ENCODE measurements at regions not wholly inside any gene's neighbourhood (a gene's known extent, or its start where the extent isn't known, plus 50 kb on each side); places are given as distances from the start of the nearest gene placed in this dataset.

- Mint-ChIP-seq H3K4me1 (ENCODE audit: low read depth) (no peaks in the 10 kb centered on the region), H3K9me3 (peaks cover 78% of the 10 kb centered on the region), H3K27ac (no peak overlapping the region), H3K36me3 (ENCODE audit: low read depth) (no peaks in the 10 kb centered on the region; the same call in 1 of the 2 replicates), H3K27me3 (ENCODE audit: insufficient read depth) (no peaks in the 10 kb centered on the region), H3K4me3 (no peak overlapping the region)
- DNase-seq = no peak
- no peak for TF ChIP-seq CTCF (IDR thresholded peaks at IDR 0.05)
These were observed 735.0 kb downstream of the BRD1 start for GRCh38 chr22:49092716-49093115.

DNA sequence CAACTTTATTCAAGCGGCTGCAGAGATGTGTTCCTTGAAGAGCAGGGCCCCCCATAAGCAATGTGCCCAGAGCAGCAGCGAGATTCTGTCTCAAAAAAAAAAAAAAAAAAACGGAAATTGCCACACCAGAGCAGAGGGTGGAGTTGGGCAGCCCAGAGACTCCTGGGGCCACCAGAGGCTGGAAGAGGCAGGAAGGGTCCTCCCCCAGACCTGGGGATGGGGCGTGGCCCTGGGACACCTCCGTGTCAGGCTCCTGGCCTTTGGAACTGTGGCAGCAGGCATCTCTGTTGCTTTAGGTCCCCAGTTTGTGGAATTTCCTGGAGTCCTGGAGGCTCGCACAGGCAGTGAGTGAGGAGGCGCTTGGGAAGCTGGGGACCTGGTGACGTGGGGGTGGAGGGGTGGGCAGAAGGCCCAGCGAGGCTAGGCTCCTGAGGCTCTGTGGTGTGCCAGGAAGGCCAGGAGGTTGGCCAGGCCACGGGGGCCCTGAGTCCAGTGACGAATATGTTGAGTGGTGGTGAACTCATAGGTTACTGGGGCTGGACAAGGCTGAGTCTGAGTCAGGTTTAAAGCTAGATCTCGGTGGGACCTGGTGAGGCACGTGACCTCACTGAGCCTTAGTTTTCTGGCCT is 735.6 kb downstream of the BRD1 start:
- Mint-ChIP-seq H3K27ac (no peak overlapping the region), H3K27me3 (ENCODE audit: insufficient read depth) (no peaks in the 10 kb centered on the region; the same call in 1 of the 2 replicates), H3K9me3 (peaks cover 78% of the 10 kb centered on the region), H3K4me3 (no peak overlapping the region), H3K36me3 (ENCODE audit: low read depth) (no peaks in the 10 kb centered on the region; the same call in 1 of the 2 replicates), H3K4me1 (ENCODE audit: low read depth) (no peaks in the 10 kb centered on the region)
- DNase-seq = no peak
- TF ChIP-seq CTCF (IDR thresholded peaks at IDR 0.05) = no peak

DNA sequence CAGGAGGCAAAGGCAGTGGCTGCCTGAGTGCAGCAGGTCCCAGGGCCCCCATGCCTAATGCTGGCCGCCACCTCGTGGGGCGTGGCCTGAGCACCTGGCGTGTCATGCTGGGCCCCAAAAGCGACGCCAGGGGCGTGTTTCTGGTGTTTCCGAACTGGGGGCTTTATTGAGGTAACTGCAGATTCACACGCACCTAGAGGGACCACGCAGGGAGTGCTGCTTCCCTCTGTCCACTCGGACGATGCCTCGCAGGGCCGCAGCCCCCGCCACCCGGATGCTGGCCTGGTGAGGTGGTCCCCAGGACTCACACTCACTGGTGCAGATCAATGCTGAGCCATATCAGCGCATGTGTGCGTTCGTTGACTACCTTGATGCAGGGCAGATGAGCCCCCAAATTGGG is 736.2 kb downstream of the BRD1 start:
- H3K9me3 Mint-ChIP-seq = peaks cover 77% of the 10 kb centered on the region
- no peak overlapping the region for H3K4me3 Mint-ChIP-seq
- no peak overlapping the region for H3K27ac Mint-ChIP-seq
- H3K27me3 Mint-ChIP-seq (ENCODE audit: insufficient read depth) = no peaks in the 10 kb centered on the region; the same call in 1 of the 2 replicates
- no peak for DNase-seq
- no peaks in the 10 kb centered on the region; the same call in 1 of the 2 replicates for H3K36me3 Mint-ChIP-seq (ENCODE audit: low read depth)
- TF ChIP-seq CTCF (IDR thresholded peaks at IDR 0.05) = no peak
- no peaks in the 10 kb centered on the region for H3K4me1 Mint-ChIP-seq (ENCODE audit: low read depth)

GRCh38 chr22:49090853-49091135 is 736.9 kb downstream of the BRD1 start:
- no peak for DNase-seq
- Mint-ChIP-seq H3K27ac (no peak overlapping the region), H3K4me1 (ENCODE audit: low read depth) (no peaks in the 10 kb centered on the region), H3K4me3 (no peak overlapping the region), H3K27me3 (ENCODE audit: insufficient read depth) (no peaks in the 10 kb centered on the region; the same call in 1 of the 2 replicates), H3K36me3 (ENCODE audit: low read depth) (no peaks in the 10 kb centered on the region; the same call in 1 of the 2 replicates), H3K9me3 (peaks cover 77% of the 10 kb centered on the region)
- TF ChIP-seq CTCF (IDR thresholded peaks at IDR 0.05) = no peak

- TF ChIP-seq CTCF (IDR thresholded peaks at IDR 0.05) = no peak
- no peak overlapping the region for H3K4me3 Mint-ChIP-seq
- no peaks in the 10 kb centered on the region; the same call in 1 of the 2 replicates for H3K27me3 Mint-ChIP-seq (ENCODE audit: insufficient read depth)
- H3K27ac Mint-ChIP-seq = no peak overlapping the region
- no peaks in the 10 kb centered on the region; the same call in 1 of the 2 replicates for H3K36me3 Mint-ChIP-seq (ENCODE audit: low read depth)
- H3K4me1 Mint-ChIP-seq (ENCODE audit: low read depth) = no peaks in the 10 kb centered on the region
- DNase-seq = no peak
- peaks cover 76% of the 10 kb centered on the region for H3K9me3 Mint-ChIP-seq
These were observed 737.4 kb downstream of the BRD1 start for GRCh38 chr22:49090061-49090852.
